PFSK-1 (cell line): ENCODE measurements at regions not wholly inside any gene's neighbourhood (a gene's known extent, or its start where the extent isn't known, plus 50 kb on each side); places are given as distances from the start of the nearest gene placed in this dataset.

ENCODE experiments used
- FOXP2 ChIP-seq: optimal IDR thresholded peaks from 2 replicates; pipeline ENCODE3; 2011; ENCODE audit warnings: borderline replicate concordance, control low read depth, inconsistent platforms; ENCODE audit not compliant: insufficient read depth; ENCODE audit errors: extremely low read length, extremely low read depth
- POLR2AphosphoS5 ChIP-seq: IDR thresholded peaks from 2 replicates; pipeline ENCODE4 v1.6.1; 2012; ENCODE audit warnings: low read depth, mild to moderate bottlenecking, control low read depth, low read length, moderate library complexity
- REST ChIP-seq, 2 experiments: IDR thresholded peaks; 2 replicates each; pipeline versions ENCODE4 v1.6.1 to v1.8.0; 2011 to 2012; ENCODE audit warnings: low read depth in 2 of 2, low read length in 2 of 2, control low read depth in 1 of 2, inconsistent platforms in 1 of 2, mild to moderate bottlenecking in 1 of 2, moderate library complexity in 1 of 2; ENCODE audit not compliant: insufficient read depth in 1 of 2
- SIN3A ChIP-seq: IDR thresholded peaks from 2 replicates; pipeline ENCODE4 v1.6.1; 2012; ENCODE audit warnings: mild to moderate bottlenecking, low read length, moderate library complexity, borderline replicate concordance; ENCODE audit not compliant: insufficient read depth
- TAF1 ChIP-seq: IDR thresholded peaks from 2 replicates; pipeline ENCODE4 v1.6.1; 2012; ENCODE audit warnings: low read length, control low read depth, borderline replicate concordance; ENCODE audit not compliant: insufficient read depth

GRCh38 chr21:35127026-35127425 lies 77.9 kb upstream of the RUNX1 start:
- no peak for TF ChIP-seq FOXP2
- no peak for TF ChIP-seq TAF1
- no peak for TF ChIP-seq POLR2AphosphoS5
- no peak for TF ChIP-seq SIN3A
- TF ChIP-seq REST (IDR thresholded peaks at IDR 0.05; ENCODE audit: insufficient read depth in 1 of 2, low read depth in 2 of 2, low read length in 2 of 2) = no peak

GRCh38 chr21:35120631-35121180 lies 71.6 kb upstream of the RUNX1 start:
- TF ChIP-seq POLR2AphosphoS5 (no peak), FOXP2 (no peak), REST (IDR thresholded peaks at IDR 0.05; ENCODE audit: insufficient read depth in 1 of 2, low read depth in 2 of 2, low read length in 2 of 2) (no peak), TAF1 (no peak), SIN3A (no peak)

- TF ChIP-seq REST (IDR thresholded peaks at IDR 0.05; ENCODE audit: insufficient read depth in 1 of 2, low read depth in 2 of 2, low read length in 2 of 2) = no peak
- TF ChIP-seq TAF1 = no peak
- TF ChIP-seq FOXP2 = no peak
- TF ChIP-seq POLR2AphosphoS5 = no peak
- TF ChIP-seq SIN3A = no peak
These were observed 70.5 kb upstream of the RUNX1 start for GRCh38 chr21:35119501-35120047.

- TF ChIP-seq POLR2AphosphoS5 (no peak), SIN3A (no peak), FOXP2 (no peak), REST (IDR thresholded peaks at IDR 0.05; ENCODE audit: insufficient read depth in 1 of 2, low read depth in 2 of 2, low read length in 2 of 2) (no peak), TAF1 (no peak)
These were observed 67.7 kb upstream of the RUNX1 start for GRCh38 chr21:35116777-35117176.
